Neural progenitor cell (in vitro differentiated cells): ENCODE measurements at regions not wholly inside any gene's neighbourhood (a gene's known extent, or its start where the extent isn't known, plus 50 kb on each side); places are given as distances from the start of the nearest gene placed in this dataset.

Source experiments
- DNase-seq: peaks from one replicate; pipeline ENCODE4 v3.0.0-alpha.2; 2016; ENCODE audit warnings: low spot score
- H2AFZ ChIP-seq: fragments of 200-600 bp; sonication (generic); replicated peaks from 2 replicates; pipeline ENCODE4 v1.6.1; 2016; ENCODE audit warnings: antibody characterized with exemption
- H3F3A ChIP-seq: fragments of 200-600 bp; sonication (generic); 2 replicates; pipeline ENCODE4 v1.6.1; 2016; ENCODE audit warnings: antibody characterized with exemption, low read depth
- H3K27ac ChIP-seq: fragments of 200-600 bp; sonication (generic); 2 replicates; pipeline ENCODE4 v1.5.1; 2016; ENCODE audit warnings: mild to moderate bottlenecking
- H3K27me3 ChIP-seq: fragments of 200-600 bp; sonication (generic); 2 replicates; pipeline ENCODE4 v1.6.1; 2016; ENCODE audit warnings: mild to moderate bottlenecking, moderate library complexity
- H3K36me3 ChIP-seq: fragments of 200-600 bp; sonication (generic); 2 replicates; pipeline ENCODE4 v1.5.1; 2016
- H3K4me1 ChIP-seq: fragments of 200-600 bp; sonication (generic); 2 replicates; pipeline ENCODE4 v1.6.1; 2016; ENCODE audit warnings: mixed run types
- H3K4me2 ChIP-seq: fragments of 200-600 bp; sonication (generic); 2 replicates; pipeline ENCODE4 v1.6.1; 2016
- H3K4me3 ChIP-seq: fragments of 200-600 bp; sonication (generic); 2 replicates; pipeline ENCODE4 v1.5.1; 2016
- H3K79me2 ChIP-seq: fragments of 200-600 bp; sonication (generic); 2 replicates; pipeline ENCODE4 v1.6.1; 2016; ENCODE audit warnings: low read depth
- H3K9ac ChIP-seq: fragments of 200-600 bp; sonication (generic); 2 replicates; pipeline ENCODE4 v1.6.1; 2016
- H3K9me3 ChIP-seq: fragments of 200-600 bp; sonication (generic); 2 replicates; pipeline ENCODE4 v1.5.1; 2016; ENCODE audit warnings: low read depth
- H4K20me1 ChIP-seq: fragments of 200-600 bp; sonication (generic); 2 replicates; pipeline ENCODE4 v1.6.1; 2016; ENCODE audit warnings: low read depth
- H3K27ac Mint-ChIP-seq: 3 replicates; pipeline ENCODE4 v1.8.0; 2021; ENCODE audit warnings: mixed read lengths
- H3K27me3 Mint-ChIP-seq: 2 replicates; pipeline ENCODE4 v1.8.0; 2022; ENCODE audit warnings: low read depth, mild to moderate bottlenecking, inconsistent platforms, moderate library complexity, mixed read lengths; ENCODE audit not compliant: insufficient read depth
- H3K36me3 Mint-ChIP-seq: 3 replicates; pipeline ENCODE4 v1.8.0; 2021; ENCODE audit warnings: mixed read lengths
- H3K4me1 Mint-ChIP-seq: 3 replicates; pipeline ENCODE4 v1.8.0; 2021; ENCODE audit warnings: mixed read lengths
- H3K4me3 Mint-ChIP-seq: 3 replicates; pipeline ENCODE4 v1.8.0; 2021; ENCODE audit warnings: mild to moderate bottlenecking, moderate library complexity, mixed read lengths
- H3K9me3 Mint-ChIP-seq: 3 replicates; pipeline ENCODE4 v1.8.0; 2020; ENCODE audit warnings: mixed read lengths
- CTCF ChIP-seq: fragments of 200-600 bp; sonication (generic); IDR thresholded peaks from 2 replicates; pipeline ENCODE4 v1.5.1; 2017; ENCODE audit warnings: antibody characterized with exemption, mild to moderate bottlenecking
- EZH2 ChIP-seq: fragments of 200-600 bp; sonication (generic); IDR thresholded peaks from 2 replicates; pipeline ENCODE4 v1.6.1; 2017; ENCODE audit warnings: antibody characterized with exemption, mild to moderate bottlenecking, moderate library complexity
- EZH2phosphoT487 ChIP-seq: fragments of 200-600 bp; sonication (generic); IDR thresholded peaks from 2 replicates; pipeline ENCODE4 v1.6.1; 2017; ENCODE audit warnings: antibody characterized with exemption

GRCh38 chr5:133681896-133682295 lies 69.6 kb upstream of the FSTL4 start:
- TF ChIP-seq CTCF (no peak), EZH2 (no peak), EZH2phosphoT487 (no peak)
- Histone ChIP-seq H3K4me1 (peaks cover 3% of the 10 kb centered on the region), H3K9me3 (no peaks in the 10 kb centered on the region), H3K27me3 (no peaks in the 10 kb centered on the region), H3K27ac (no peak overlapping the region), H2AFZ (no peak overlapping the region), H3K4me3 (no peak overlapping the region), H3K9ac (no peak overlapping the region), H3K36me3 (no peaks in the 10 kb centered on the region), H4K20me1 (no peaks in the 10 kb centered on the region), H3K4me2 (no peak overlapping the region), H3K79me2 (no peaks in the 10 kb centered on the region), H3F3A (no peaks in the 10 kb centered on the region)
- Mint-ChIP-seq H3K4me1 (peaks cover 6% of the 10 kb centered on the region), H3K4me3 (no peak overlapping the region), H3K9me3 (peaks cover 2% of the 10 kb centered on the region), H3K27me3 (no peaks in the 10 kb centered on the region), H3K27ac (no peak overlapping the region), H3K36me3 (no peaks in the 10 kb centered on the region)
- DNase-seq: no peak

- peaks cover 6% of the 10 kb centered on the region for H3K4me1 Mint-ChIP-seq
- Histone ChIP-seq H2AFZ (no peak overlapping the region), H3K27me3 (no peaks in the 10 kb centered on the region), H3F3A (no peaks in the 10 kb centered on the region), H3K4me3 (no peak overlapping the region), H4K20me1 (no peaks in the 10 kb centered on the region), H3K27ac (no peak overlapping the region), H3K4me2 (no peak overlapping the region), H3K9me3 (no peaks in the 10 kb centered on the region), H3K36me3 (no peaks in the 10 kb centered on the region), H3K4me1 (peaks cover 7% of the 10 kb centered on the region), H3K9ac (no peak overlapping the region), H3K79me2 (no peaks in the 10 kb centered on the region)
- TF ChIP-seq EZH2phosphoT487: no peak
- no peak for TF ChIP-seq EZH2
- no peak for TF ChIP-seq CTCF
- H3K9me3 Mint-ChIP-seq: peaks cover 2% of the 10 kb centered on the region
- no peaks in the 10 kb centered on the region for H3K27me3 Mint-ChIP-seq
- H3K4me3 Mint-ChIP-seq: no peak overlapping the region
- no peaks in the 10 kb centered on the region for H3K36me3 Mint-ChIP-seq
- no peak overlapping the region for H3K27ac Mint-ChIP-seq
- no peak for DNase-seq
Measured at GRCh38 chr5:133680830-133681565, 68.7 kb upstream of the FSTL4 start.

GRCh38 chr5:133679534-133679933 lies 67.2 kb upstream of the FSTL4 start:
- no peaks in the 10 kb centered on the region for H3K27me3 ChIP-seq
- H2AFZ ChIP-seq: no peak overlapping the region
- peaks cover 2% of the 10 kb centered on the region for H3K9me3 Mint-ChIP-seq
- H3K4me1 ChIP-seq: peaks cover 20% of the 10 kb centered on the region
- H3F3A ChIP-seq: no peaks in the 10 kb centered on the region
- no peak overlapping the region for H3K4me3 ChIP-seq
- H4K20me1 ChIP-seq: no peaks in the 10 kb centered on the region
- H3K36me3 Mint-ChIP-seq: no peaks in the 10 kb centered on the region
- H3K4me1 Mint-ChIP-seq: peaks cover 6% of the 10 kb centered on the region
- no peak for DNase-seq
- H3K36me3 ChIP-seq: no peaks in the 10 kb centered on the region
- no peak overlapping the region for H3K4me3 Mint-ChIP-seq
- no peak overlapping the region for H3K27ac ChIP-seq
- H3K27ac Mint-ChIP-seq: no peak overlapping the region
- no peaks in the 10 kb centered on the region for H3K27me3 Mint-ChIP-seq
- no peaks in the 10 kb centered on the region for H3K9me3 ChIP-seq
- no peak overlapping the region for H3K4me2 ChIP-seq
- H3K9ac ChIP-seq: no peak overlapping the region
- H3K79me2 ChIP-seq: no peaks in the 10 kb centered on the region
- TF ChIP-seq CTCF: no peak
- TF ChIP-seq EZH2: no peak
- no peak for TF ChIP-seq EZH2phosphoT487
